ENCODE measurements at regions not wholly inside any gene's neighbourhood (a gene's known extent, or its start where the extent isn't known, plus 50 kb on each side); places are given as distances from the start of the nearest gene placed in this dataset.

DNA sequence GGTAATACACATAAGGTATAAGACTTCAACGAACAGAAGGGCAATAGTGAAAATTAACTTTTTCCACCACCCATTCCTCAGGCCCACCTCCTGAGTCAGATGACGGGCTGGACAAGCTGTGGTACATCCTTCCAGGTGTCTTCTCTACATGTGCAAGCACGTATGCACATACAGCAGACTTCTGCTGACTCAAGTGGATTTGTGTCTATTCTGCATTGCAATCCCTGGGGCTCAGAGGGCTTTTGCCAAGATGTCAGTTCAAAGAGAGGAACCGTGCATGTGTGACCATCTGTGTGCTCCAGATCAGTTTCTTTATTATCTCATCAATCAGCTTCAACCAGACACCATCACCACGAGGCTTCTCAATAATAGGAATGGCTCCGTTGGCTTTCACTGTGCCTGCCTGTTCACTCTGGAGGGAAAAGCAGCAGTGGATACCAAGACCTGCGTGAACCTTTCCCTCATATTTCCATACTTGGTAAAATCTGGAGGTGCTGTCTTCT lies 288.4 kb downstream of the MTRR start (continued):
- no peak for TF ChIP-seq CBX3 (IDR thresholded peaks at IDR 0.05; ENCODE audit: low read depth)
- TF ChIP-seq, protein P1, sequence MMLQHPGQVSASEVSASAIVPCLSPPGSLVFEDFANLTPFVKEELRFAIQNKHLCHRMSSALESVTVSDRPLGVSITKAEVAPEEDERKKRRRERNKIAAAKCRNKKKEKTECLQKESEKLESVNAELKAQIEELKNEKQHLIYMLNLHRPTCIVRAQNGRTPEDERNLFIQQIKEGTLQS (IDR thresholded peaks at IDR 0.05), result no peak
- TF ChIP-seq, protein P2, sequence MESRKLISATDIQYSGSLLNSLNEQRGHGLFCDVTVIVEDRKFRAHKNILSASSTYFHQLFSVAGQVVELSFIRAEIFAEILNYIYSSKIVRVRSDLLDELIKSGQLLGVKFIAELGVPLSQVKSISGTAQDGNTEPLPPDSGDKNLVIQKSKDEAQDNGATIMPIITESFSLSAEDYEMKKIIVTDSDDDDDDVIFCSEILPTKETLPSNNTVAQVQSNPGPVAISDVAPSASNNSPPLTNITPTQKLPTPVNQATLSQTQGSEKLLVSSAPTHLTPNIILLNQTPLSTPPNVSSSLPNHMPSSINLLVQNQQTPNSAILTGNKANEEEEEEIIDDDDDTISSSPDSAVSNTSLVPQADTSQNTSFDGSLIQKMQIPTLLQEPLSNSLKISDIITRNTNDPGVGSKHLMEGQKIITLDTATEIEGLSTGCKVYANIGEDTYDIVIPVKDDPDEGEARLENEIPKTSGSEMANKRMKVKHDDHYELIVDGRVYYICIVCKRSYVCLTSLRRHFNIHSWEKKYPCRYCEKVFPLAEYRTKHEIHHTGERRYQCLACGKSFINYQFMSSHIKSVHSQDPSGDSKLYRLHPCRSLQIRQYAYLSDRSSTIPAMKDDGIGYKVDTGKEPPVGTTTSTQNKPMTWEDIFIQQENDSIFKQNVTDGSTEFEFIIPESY (IDR thresholded peaks at IDR 0.05; ENCODE audit: extremely low read depth, insufficient replicate concordance, low read length), result no peak
- TF ChIP-seq SIN3A (IDR thresholded peaks at IDR 0.05; ENCODE audit: low read depth), result no peak
- no peak for TF ChIP-seq TCF7L2 (IDR thresholded peaks at IDR 0.05; ENCODE audit: borderline replicate concordance, extremely low read depth, insufficient read depth, insufficient read length)
- no peak for TF ChIP-seq EGR1 (IDR thresholded peaks at IDR 0.05; ENCODE audit: low read depth)

DNA sequence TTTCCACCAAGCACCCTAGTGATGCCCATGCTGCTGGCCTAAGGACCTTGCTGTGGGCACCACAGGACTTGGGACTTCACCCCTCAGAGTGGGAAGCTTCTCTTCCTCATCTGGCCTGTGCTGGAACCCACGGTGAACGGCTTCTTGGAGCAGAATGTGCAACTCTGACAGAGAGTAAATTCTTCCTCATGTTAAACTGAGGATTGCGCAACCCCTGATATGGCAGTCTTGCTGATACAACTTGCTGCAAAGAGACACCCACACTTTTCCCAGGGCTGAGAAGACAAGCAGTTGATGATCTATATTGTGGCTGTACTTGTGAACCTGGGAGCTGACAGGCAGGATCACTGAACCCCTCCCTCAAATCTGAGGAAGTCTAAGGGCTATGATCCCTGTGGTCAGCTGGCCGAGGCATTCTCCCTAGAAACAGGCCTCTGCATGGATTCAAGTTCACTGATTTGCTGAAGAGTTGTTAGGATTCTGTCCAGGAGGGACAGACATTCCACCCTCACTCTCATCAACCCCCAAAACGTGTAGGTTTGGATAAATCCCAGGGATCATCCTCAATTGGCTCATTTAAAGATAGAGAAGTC lies 307.2 kb downstream of the MTRR start:
- intact Hi-C loops (cut with micrococcal nuclease), result no loop called here
- no peak overlapping the region for H3K4me2 ChIP-seq (ENCODE audit: low read length)
- ATAC-seq, result no peak

More for the DNA sequence above, 307.2 kb downstream of the MTRR start:
- no peaks in the 10 kb centered on the region for H4K20me1 ChIP-seq (ENCODE audit: insufficient read depth)
- no peak overlapping the region for H3K9ac ChIP-seq (ENCODE audit: low read length)
- BruUV-seq (replicated peaks), result no TSS peak
- H3K36me3 ChIP-seq (ENCODE audit: control insufficient read depth in 1 of 2, insufficient read depth in 2 of 2, low read length in 2 of 2), result no peaks in the 10 kb centered on the region
- ChIA-PET POLR2A (no interaction called here), CTCF (no interaction called here), RAD21 (ENCODE audit: low non-redundant PET in 1 of 2, low total read pairs in 2 of 2, uncharacterized antibody in 2 of 2, unreplicated experiment in 2 of 2) (no interaction called here)
- peaks cover 0 to 10% of the 10 kb centered on the region in 2 experiments; a peak in 3 of 4 replicates for H3K9me3 ChIP-seq (ENCODE audit: control insufficient read depth in 1 of 2, insufficient read depth in 1 of 2, low read depth in 1 of 2, low read length in 2 of 2)
- H3K9me2 ChIP-seq (ENCODE audit: insufficient read depth), result no peaks in the 10 kb centered on the region
- H3K4me3 ChIP-seq (replicated peaks in 1 of 2; ENCODE audit: low read depth in 1 of 2, low read length in 2 of 2), result no peak overlapping the region
- H3K4me1 ChIP-seq (ENCODE audit: control insufficient read depth in 1 of 2, insufficient read depth in 2 of 2, low read length in 2 of 2), result no peaks in the 10 kb centered on the region
- DNase-seq (ENCODE audit: low read depth, low spot score), result no peak
- no peaks in the 10 kb centered on the region for H3K79me2 ChIP-seq (ENCODE audit: insufficient read depth, low read length)
- TF ChIP-seq, protein P3, sequence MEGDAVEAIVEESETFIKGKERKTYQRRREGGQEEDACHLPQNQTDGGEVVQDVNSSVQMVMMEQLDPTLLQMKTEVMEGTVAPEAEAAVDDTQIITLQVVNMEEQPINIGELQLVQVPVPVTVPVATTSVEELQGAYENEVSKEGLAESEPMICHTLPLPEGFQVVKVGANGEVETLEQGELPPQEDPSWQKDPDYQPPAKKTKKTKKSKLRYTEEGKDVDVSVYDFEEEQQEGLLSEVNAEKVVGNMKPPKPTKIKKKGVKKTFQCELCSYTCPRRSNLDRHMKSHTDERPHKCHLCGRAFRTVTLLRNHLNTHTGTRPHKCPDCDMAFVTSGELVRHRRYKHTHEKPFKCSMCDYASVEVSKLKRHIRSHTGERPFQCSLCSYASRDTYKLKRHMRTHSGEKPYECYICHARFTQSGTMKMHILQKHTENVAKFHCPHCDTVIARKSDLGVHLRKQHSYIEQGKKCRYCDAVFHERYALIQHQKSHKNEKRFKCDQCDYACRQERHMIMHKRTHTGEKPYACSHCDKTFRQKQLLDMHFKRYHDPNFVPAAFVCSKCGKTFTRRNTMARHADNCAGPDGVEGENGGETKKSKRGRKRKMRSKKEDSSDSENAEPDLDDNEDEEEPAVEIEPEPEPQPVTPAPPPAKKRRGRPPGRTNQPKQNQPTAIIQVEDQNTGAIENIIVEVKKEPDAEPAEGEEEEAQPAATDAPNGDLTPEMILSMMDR (IDR thresholded peaks at IDR 0.05 in 2 of 3, conservative IDR thresholded peaks at IDR 0.05 in 1 of 3; ENCODE audit: borderline replicate concordance in 1 of 3, insufficient read depth in 1 of 3, low read depth in 2 of 3, low read length in 2 of 3), result no peak
- TF ChIP-seq CEBPB (IDR thresholded peaks at IDR 0.05; ENCODE audit: low read depth) (no peak), POLR2A (IDR thresholded peaks at IDR 0.05; ENCODE audit: borderline replicate concordance, extremely low read depth, insufficient read depth, insufficient read length) (no peak), EGR1 (IDR thresholded peaks at IDR 0.05; ENCODE audit: low read depth) (no peak), SP1 (IDR thresholded peaks at IDR 0.05; ENCODE audit: low read depth) (no peak), JUND (IDR thresholded peaks at IDR 0.05) (no peak), EZH2 (IDR thresholded peaks at IDR 0.05) (no peak)
- no peaks in the 10 kb centered on the region for H3K27me3 ChIP-seq (ENCODE audit: insufficient read depth, low read length)
- no peak overlapping the region for H3K27ac ChIP-seq (ENCODE audit: low read depth, low read length)
- H2AFZ ChIP-seq (ENCODE audit: low read depth, low read length, poor library complexity, severe bottlenecking), result no peak overlapping the region
